Uterus (tissue), 3 donors: ENCODE measurements at regions not wholly inside any gene's neighbourhood (a gene's known extent, or its start where the extent isn't known, plus 50 kb on each side); places are given as distances from the start of the nearest gene placed in this dataset.

ENCODE experiments used
- DNase-seq, 2 donors: peaks; one replicate each; pipeline ENCODE4 v3.0.0-alpha.2; 2019 to 2020
- H3K27ac ChIP-seq, 2 donors: fragments of 200-600 bp; sonication (generic); 1 replicate in 1 of 2; 2 replicates in 1 of 2; pipeline ENCODE4 v1.5.1; 2016 to 2018
- H3K27me3 ChIP-seq, 2 donors: fragments of 200-600 bp; sonication (generic); one replicate each; pipeline ENCODE4 v1.5.1; 2018 to 2019; ENCODE audit warnings: control low read depth in 1 of 2
- H3K36me3 ChIP-seq, 2 donors: fragments of 200-600 bp; sonication (generic); one replicate each; pipeline ENCODE4 v1.5.1; 2019; ENCODE audit warnings: control low read depth in 1 of 2
- H3K4me1 ChIP-seq, 2 donors: fragments of 200-600 bp; sonication (generic); one replicate each; pipeline ENCODE4 v1.5.1; 2018 to 2019; ENCODE audit warnings: control low read depth in 1 of 2
- H3K4me3 ChIP-seq, 2 donors: fragments of 200-600 bp; sonication (generic); 1 replicate in 1 of 2; 2 replicates in 1 of 2; pipeline ENCODE4 v1.5.1; 2018 to 2019; ENCODE audit warnings: mild to moderate bottlenecking in 1 of 2
- H3K9me3 ChIP-seq, 2 donors: fragments of 200-600 bp; sonication (generic); one replicate each; pipeline ENCODE4 v1.5.1; 2019; ENCODE audit warnings: control low read depth in 1 of 2
- POLR2A ChIP-seq, 2 donors: fragments of 450-650 bp; IDR thresholded peaks; one replicate each; pipeline ENCODE4 v1.6.1; 2016; ENCODE audit warnings: antibody characterized with exemption in 2 of 2, mild to moderate bottlenecking in 1 of 2, moderate library complexity in 1 of 2
- intact Hi-C: fragments of 100-400 bp; cut with DNase I; formaldehyde crosslinking; loops from one replicate; pipeline ENCODE4 v1.15.1; 2023; ENCODE audit warnings: low total_unique reads
- TF ChIP-seq, protein P1 (sequence below), 4 experiments: fragments of 200-600 bp in 2 of 4; fragments of 450-650 bp in 2 of 4; sonication (generic) in 2 of 4; IDR thresholded peaks; one replicate each; pipeline ENCODE4 v1.5.1; 2016 to 2019; ENCODE audit warnings: antibody characterized with exemption in 4 of 4, mild to moderate bottlenecking in 2 of 4, moderate library complexity in 1 of 4
- donor health status: DM: yes; HTN: yes; CAD: no.

DNA sequence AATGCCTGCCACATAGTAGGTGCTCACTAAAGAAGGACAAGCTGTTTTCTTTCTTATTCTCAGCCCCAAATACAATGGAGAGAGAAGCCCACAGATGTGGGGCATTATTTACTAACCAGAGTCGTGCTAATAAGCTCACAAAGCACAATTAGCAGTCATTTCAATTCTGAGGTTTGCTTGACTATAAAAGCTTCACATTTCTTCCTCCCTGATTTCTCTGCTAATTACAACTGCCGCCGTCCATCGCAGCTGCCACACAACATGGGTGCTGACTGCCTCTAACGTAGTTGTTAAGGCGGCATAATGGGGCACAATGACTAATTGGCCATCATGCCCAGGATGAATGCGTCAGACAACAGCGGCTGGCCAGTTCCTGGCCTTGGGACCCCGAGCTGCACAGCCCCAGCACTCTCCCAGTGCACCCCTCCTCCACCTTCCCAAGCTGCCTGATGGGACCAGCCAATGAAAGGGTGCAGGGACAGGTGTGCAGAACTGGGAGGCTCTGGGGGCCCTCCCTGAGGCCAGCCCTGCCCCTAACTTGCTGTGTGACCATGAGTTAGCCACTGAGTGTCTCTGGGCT is 109.2 kb downstream of the CCT6B start:
- H3K4me3 ChIP-seq: no peak overlapping the region
- intact Hi-C loops: no loop called here
- no peaks in the 10 kb centered on the region for H3K27me3 ChIP-seq
- H3K27ac ChIP-seq: no peak overlapping the region
- no peak for TF ChIP-seq POLR2A (IDR thresholded peaks at IDR 0.05)
- TF ChIP-seq, protein P1, sequence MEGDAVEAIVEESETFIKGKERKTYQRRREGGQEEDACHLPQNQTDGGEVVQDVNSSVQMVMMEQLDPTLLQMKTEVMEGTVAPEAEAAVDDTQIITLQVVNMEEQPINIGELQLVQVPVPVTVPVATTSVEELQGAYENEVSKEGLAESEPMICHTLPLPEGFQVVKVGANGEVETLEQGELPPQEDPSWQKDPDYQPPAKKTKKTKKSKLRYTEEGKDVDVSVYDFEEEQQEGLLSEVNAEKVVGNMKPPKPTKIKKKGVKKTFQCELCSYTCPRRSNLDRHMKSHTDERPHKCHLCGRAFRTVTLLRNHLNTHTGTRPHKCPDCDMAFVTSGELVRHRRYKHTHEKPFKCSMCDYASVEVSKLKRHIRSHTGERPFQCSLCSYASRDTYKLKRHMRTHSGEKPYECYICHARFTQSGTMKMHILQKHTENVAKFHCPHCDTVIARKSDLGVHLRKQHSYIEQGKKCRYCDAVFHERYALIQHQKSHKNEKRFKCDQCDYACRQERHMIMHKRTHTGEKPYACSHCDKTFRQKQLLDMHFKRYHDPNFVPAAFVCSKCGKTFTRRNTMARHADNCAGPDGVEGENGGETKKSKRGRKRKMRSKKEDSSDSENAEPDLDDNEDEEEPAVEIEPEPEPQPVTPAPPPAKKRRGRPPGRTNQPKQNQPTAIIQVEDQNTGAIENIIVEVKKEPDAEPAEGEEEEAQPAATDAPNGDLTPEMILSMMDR (IDR thresholded peaks at IDR 0.05): no peak
- DNase-seq: no peak
- H3K4me1 ChIP-seq: no peaks in the 10 kb centered on the region
- no peaks in the 10 kb centered on the region for H3K36me3 ChIP-seq
- H3K9me3 ChIP-seq: no peaks in the 10 kb centered on the region

DNA sequence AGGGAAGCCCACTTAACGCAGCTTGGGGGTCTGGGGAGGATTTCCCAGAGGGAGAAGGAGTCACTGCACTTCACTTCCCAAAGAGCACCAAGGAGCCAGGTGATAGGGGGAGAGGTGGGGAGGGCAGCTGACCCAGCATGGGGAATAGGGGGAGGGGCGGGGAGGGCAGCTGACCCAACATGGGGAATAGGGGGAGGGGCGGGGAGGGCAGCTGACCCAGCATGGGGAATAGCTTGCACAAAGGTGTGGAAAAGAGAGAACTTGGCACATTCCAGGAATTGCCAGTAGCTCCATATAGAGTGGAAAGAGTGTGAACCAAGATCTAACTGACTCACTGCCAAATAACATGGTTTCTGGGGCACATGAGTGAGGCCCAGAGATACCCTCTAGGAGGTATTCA is 110.3 kb downstream of the CCT6B start:
- no peak for DNase-seq
- intact Hi-C loops: no loop called here
- H3K9me3 ChIP-seq: no peaks in the 10 kb centered on the region
- no peak for TF ChIP-seq POLR2A (IDR thresholded peaks at IDR 0.05)
- TF ChIP-seq, protein P1 (IDR thresholded peaks at IDR 0.05): no peak
- no peaks in the 10 kb centered on the region for H3K27me3 ChIP-seq
- no peaks in the 10 kb centered on the region for H3K4me1 ChIP-seq
- no peak overlapping the region for H3K27ac ChIP-seq
- no peak overlapping the region for H3K4me3 ChIP-seq
- H3K36me3 ChIP-seq: no peaks in the 10 kb centered on the region

DNA sequence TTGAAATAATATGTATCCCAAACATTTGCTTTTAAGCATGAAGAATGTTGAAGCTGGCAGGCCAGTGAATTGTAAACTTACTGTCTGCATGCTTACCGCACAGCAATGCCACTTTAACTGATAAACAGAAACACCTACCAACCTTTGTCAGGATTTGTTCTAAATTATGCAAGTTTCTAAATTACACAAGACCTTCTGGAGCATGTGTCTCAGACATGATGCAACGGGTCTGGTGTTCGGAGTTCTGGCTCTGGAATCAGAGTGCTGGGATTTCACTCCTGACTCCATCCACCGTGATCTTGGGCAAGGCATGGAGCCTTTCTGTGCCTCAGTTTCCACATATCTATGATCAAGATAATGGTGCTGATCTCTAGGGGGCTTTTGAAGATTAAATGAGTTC is 111.2 kb downstream of the CCT6B start:
- no peak for DNase-seq
- H3K4me1 ChIP-seq: no peaks in the 10 kb centered on the region

DNA sequence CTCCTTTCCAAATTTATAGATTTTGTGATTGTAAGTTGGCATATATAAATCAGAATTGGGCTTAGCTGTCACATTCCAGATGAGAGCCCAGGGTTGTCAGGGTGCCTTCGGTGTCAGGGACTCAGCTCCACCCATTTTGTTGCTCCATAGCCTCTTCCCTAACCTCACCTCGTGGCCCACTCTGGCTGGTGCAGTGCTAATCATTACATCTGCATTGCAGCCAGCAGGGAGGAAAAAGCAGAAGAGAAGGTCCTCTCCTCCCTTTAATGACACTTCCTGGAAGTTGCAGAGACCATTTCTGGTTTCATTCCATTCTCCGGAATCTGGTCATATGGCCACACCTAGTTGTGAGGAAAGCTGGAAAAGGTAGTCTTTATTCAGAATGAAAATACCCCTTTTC is 113.3 kb downstream of the CCT6B start:
- no peaks in the 10 kb centered on the region for H3K4me1 ChIP-seq
- intact Hi-C loops: no loop called here
- no peaks in the 10 kb centered on the region for H3K9me3 ChIP-seq
- TF ChIP-seq, protein P1 (IDR thresholded peaks at IDR 0.05): no peak
- TF ChIP-seq POLR2A (IDR thresholded peaks at IDR 0.05): no peak
- H3K27me3 ChIP-seq: no peaks in the 10 kb centered on the region
- H3K27ac ChIP-seq: no peak overlapping the region
- H3K36me3 ChIP-seq: no peaks in the 10 kb centered on the region
- no peak for DNase-seq
- H3K4me3 ChIP-seq: no peak overlapping the region

More for the DNA sequence above, 111.2 kb downstream of the CCT6B start:
- intact Hi-C loops: no loop called here
- Histone ChIP-seq H3K9me3 (no peaks in the 10 kb centered on the region), H3K27ac (no peak overlapping the region), H3K27me3 (no peaks in the 10 kb centered on the region), H3K4me3 (no peak overlapping the region), H3K36me3 (no peaks in the 10 kb centered on the region)
- TF ChIP-seq POLR2A (IDR thresholded peaks at IDR 0.05): no peak
- TF ChIP-seq, protein P1 (IDR thresholded peaks at IDR 0.05): no peak

DNA sequence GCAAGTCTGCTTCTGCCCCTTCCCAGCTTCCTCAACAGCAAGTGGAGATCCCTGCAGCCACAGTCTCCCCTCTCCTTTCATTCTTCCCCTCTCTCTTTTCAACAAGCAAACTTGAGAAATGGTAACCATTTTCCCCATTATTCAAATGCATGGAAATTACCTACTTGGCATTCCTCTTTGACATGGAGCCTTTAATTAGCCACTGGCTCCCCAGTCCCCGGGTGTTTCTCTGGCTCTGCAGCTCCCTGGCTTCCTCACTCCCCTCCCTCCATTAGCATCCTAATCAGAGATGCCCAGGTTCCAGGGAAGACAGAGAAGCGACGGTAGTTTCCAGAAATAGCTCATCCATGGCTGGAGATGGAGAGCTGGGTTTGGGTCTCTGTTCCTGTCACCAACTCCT is 116.0 kb downstream of the CCT6B start:
- no peak overlapping the region for H3K4me3 ChIP-seq
- no peaks in the 10 kb centered on the region for H3K27me3 ChIP-seq
- no peak for TF ChIP-seq POLR2A (IDR thresholded peaks at IDR 0.05)
- TF ChIP-seq, protein P1 (IDR thresholded peaks at IDR 0.05): no peak
- no peaks in the 10 kb centered on the region for H3K9me3 ChIP-seq
- H3K4me1 ChIP-seq: no peaks in the 10 kb centered on the region
- H3K27ac ChIP-seq: no peak overlapping the region
- intact Hi-C loops: no loop called here
- H3K36me3 ChIP-seq: no peaks in the 10 kb centered on the region
- DNase-seq: no peak
